NCI-H526 (cell line): ENCODE measurements at regions not wholly inside any gene's neighbourhood (a gene's known extent, or its start where the extent isn't known, plus 50 kb on each side); places are given as distances from the start of the nearest gene placed in this dataset.
"Not testable (repeated sequence)": the region's sequence is repeated elsewhere in the genome, so short reads cannot be mapped to it uniquely, and the experiment has no call there.

Experiments used
- DNase-seq, 2 experiments: peaks; one replicate each; lab custom pipeline; 2025; lab: John Stamatoyannopoulos, UW

DNA sequence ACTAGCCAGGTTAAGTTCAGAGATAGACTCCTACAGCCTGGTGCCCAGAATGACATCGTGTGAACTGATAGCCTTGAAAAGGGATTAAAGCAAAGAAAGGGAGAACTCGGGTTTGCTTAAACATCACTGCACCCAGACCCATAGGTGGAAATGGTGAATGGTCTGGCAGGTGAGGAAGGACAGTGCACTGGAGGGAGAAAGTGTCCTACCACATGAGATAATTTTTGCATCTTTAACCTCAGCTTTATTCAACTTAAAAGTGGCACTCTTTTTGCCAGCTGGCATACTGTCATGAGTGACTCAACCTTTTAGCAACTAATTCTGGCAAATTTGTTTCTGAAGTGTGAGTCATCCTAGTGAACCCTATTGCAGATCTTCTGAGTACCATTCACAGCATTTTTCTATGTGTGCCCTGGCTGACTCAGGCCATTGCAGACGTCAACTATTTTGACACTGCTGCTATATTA, 53.0 kb upstream of the DAPP1 start:
- no peak for DNase-seq

DNA sequence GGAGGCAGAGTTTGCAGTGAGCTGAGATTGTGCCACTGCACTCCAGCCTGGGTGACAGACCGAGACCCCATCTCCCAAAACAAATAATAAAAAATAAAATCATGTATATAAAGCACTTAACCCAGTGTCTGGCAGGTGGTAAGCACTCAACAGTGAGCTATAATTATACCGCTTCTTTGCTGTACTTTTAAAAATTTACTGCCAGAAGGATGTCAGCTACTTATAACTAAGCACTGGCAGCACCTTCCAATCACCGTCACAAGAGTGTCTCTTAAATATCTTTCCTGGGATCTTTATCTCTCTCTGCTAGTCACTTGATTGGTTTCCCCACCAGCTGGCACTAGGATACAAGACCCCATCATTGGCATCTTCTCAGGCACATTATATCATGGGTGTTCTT, 53.9 kb upstream of the DAPP1 start:
- no peak for DNase-seq

DNA sequence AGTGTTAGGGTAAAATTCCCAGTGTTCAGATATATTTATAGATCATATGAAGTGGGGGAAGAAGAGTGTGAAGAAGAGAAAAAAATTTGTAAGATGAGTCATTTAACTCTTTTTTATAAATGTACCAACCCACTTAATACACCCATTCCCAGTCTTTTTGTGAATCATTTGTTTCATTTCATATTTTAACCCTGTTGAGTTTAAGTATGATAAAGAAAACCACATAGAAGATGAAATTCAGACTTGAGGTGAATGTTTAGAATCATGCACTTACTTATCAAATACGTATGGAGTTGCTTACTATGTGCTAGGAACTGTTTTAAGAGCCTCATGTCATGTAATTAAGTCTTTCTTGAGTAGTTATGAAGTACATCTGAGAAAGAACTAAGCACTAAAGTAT, 56.6 kb upstream of the DAPP1 start:
- DNase-seq, result no peak

DNA sequence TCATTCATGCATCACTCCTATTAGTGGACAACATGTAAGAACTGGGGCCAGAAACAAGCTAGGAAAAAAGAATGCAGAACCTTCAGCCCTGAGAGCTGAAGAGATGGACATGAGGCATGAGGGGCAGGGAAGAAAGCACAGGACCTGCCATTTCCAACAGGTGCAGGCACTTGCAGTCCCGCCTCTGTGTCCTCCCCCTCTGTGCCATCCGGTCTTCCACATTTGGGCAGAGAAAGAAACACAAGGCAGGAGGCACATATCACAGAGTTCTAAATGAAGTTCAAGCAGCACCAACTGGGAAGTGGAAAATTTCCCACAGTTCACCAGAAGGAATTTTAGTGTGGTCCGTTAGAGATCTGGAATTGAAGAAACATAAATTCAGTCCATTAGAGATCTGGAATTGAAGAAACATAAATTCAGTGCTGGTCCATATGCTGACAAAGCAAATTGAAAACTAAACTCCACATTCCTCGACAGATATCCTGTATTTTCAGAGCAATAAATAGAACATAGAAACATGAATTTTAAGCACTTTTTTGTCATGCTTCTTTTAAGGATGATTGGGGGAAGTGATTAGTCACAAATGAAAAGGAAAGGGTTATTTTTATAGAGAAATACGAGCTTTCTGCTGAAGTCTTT, 57.2 kb upstream of the DAPP1 start:
- DNase-seq, result no peak

DNA sequence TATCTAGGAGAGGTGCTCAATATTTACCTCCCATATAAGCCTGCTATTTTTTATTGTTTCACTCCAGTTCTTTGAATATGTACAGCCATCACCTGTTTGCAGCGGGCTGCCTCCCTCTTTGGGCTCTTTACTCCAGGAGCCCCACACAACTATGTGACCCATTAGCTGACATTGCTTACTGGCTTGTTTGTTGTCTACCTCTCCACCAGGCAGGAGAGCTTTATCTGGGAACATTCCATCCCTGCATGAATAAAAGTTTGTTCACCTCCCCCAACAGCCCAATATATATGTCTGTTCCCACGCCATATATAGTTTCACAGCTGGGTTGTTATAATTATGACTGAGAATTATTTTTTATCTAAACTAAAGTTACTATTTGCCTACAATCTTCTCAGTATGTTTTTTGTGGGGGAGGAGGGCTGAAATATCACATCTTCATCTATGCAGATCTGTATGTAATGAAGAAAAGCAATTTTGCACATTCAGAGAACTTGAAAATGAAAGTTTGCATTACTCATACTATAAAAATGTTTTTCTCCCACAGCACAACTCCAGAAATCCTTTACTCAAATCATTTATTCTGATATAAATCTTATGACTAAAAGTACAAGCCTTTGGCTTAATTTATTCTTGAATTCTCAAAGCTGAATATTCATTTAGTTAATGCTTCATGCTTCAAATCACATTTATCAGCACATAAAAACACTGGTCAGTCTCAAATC, 61.2 kb upstream of the DAPP1 start:
- DNase-seq, result no peak

DNA sequence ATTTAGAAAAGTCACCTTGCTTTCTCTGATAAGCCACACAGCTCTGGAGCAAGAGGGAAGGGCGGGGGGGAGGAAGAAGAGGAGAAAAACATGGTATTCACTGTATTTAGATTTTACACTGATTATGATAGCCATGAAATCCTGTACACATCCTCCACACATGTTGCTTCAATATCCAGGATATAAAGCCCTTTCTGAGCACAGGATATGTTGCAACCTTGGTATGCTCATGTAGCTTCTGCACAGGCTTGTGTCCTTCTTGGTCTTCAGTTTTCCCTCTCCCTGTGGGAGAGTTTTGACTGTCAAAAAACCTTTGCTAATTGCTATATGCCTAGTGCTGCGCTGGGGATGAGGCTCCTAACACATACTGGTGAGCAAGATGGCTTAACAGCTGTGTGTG, 61.9 kb upstream of the DAPP1 start:
- DNase-seq, result no peak

DNA sequence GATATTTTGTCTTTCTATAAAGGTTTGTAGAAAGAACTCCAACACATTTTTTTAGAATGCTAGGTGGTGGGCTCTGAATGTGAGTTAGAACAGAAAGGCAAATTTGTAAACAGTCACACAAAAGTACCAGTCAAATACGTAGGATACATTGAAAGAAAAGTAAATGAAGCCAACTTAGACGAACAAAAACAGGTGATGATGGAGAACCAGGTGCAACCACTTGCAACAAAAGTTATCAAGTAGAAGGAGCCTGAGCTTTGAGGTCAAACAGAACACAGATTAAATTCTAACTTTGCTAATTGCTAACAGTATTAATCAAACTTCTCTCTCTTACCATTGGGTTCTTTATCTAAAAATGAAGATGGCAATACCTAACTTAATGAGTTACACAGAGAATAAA, 62.7 kb upstream of the DAPP1 start:
- no peak for DNase-seq

DNA sequence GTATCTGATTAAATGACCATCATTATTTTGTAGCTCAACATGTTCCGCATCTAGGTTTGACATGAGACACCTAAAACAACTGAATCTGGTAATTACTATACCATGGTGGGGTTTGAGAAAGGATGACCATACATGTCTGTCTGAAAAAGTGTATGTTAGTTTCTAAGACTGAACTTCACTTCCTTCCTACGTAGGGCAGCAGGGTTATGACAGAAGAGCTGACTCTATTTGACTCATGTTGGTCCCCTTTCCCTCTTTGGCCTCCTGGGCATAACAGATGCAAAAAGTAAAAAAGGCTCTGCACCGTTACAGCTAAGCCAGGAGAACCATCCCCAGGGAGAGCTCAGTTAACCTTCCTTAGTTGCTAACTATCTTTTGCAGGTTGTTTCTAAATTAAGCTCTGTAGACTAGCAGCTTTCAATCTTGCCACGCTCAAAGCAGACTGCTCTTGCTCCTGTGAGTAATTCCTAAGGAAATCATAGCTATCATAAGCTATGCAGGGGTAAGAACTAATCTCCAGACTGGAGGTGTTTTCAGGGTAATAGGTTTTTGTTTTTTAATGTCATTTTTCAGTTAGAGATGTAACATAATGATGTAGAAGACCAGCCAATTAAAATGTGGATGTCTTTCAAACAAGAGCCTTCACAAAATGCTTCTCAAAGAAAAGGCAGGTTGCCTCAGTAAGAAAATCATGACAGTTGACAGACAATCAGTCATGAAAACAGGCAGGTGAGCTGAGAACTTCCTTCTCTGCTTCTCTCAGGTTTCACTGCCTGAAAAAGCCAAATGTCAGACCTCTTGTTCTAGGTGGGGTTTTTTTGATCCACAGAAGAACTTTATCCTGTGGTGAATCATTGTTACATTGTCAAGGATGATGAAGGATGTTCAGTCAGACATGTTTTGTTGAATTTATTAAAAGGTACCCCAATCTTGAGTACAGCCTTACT, 66.9 kb upstream of the DAPP1 start:
- no peak for DNase-seq

DNA sequence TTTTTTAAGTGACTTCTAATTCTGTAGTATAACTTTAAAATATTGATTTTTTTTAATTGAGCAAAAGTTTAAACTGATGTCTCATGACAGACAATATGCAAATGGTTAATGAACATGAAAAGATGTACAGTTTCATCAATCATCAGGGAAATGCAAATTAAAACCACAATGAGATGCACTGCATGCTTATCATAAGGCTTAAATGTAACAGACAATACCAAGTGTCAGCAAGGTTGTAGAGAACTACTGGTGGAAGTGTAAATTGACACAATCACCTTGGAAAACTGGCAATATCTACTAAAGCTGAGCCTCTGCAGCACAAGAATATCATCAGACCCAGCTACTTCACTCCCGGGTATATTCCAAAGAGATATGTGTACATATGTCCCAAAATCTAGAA, 70.2 kb upstream of the DAPP1 start:
- no peak for DNase-seq

DNA sequence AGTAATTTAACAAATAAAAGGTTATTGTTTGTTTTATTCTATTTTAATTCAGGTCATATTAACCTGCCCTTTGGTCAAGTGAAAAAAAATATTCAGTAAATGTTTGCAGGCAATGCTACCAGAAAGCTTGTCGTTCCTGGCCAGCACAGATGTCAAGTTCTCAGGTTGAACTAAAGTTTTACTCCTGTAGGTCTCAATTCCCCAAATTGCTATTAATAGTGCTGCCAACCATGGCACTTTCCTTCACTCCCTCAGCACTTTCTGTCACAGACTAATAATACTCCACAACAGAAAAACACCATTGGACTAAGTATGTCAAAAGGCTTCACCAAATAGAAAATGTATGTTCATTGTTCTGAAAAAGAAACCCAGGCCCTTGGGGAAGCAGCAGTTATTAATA, 79.2 kb upstream of the C4orf54 start:
- no peak for DNase-seq

DNA sequence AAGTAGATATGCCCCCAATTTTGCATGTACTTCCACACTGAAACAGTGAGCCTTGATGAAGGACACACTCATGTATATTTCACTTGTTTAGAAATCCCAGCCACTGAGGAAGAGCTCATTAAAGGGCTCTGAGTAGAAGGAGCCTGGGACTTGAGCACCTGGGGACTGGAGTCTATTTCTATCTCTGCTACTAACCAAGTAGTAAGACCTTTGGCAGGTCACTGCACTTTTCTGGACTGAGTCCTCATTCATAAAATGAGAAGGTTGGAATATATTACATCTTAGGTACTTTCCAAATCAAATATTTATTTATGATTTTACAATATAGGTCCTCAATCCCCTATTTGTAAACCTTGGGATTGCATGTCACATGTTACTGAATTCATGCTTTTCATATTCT, 78.2 kb upstream of the C4orf54 start:
- no peak for DNase-seq

DNA sequence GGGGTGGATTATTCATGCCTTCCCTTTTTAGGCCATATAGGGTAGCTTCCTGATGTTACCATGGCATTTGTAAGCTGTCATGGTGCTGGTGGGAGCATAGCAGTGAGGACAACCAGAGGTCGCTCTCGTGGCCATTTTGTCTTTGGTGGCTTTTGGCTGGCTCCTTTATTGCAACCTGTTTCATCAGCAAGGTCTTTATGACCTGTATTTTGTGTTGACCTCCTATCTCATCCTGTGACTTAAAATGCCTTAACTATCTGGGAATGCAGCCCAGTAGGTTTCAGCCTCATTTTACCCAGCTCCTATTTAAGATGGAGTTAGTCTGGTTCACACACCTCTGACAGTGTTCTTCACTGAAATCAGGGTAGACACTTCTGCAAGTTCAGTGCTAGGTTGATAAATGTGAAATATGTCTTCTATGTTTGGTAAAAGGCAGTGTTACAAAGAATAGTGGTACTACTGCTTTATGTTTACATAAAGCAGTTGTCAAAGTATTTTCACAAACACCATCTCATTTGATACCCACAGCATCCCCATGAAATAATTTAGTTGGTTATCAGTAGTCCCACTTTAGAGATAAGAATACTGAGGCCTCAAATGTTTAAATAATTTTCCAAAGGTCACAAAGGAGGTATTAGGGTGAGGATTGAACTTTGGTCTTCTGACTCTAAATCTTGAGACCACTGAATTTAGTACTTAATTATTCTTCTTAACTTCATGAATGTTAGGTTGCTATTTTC, 77.1 kb upstream of the C4orf54 start:
- DNase-seq, result no peak

DNA sequence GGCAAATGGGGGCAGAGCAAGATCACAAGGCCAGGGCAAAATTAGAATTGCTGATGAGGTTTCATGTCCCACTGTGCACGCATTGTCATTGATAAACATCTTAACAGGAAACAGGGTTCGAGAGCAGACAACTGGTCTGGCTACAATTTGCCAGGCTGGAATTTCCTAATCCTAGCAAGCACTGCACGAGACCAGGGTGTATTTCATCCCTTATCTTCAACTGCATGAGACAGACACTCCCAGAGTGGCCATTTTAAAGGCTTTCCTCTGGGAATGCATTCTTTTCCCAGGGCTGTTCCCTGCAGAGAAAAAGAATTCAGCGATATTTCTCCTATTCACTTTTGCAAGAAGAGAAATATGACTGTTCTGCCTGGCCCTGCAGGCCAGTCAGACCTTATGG, 75.8 kb upstream of the C4orf54 start:
- not testable (repeated sequence) for DNase-seq

DNA sequence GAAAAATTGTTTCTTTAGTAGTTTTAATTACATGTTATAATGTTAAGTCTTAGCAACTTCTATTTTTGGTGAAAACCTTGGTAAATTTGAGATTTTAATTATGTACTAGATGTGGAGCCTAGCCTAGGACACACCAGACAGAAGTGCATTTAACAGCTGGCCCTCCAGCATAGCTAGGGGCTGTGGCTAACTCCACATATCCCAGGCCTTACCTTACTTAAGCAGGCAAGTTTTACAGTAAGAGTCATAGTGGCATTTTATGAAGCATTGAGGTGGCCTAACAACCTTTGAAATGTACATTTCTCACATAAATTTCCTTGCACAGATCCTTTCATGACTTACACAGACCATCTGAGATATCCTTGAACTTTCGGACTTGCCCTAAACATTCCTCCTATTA, 71.6 kb upstream of the C4orf54 start:
- no peak for DNase-seq

DNA sequence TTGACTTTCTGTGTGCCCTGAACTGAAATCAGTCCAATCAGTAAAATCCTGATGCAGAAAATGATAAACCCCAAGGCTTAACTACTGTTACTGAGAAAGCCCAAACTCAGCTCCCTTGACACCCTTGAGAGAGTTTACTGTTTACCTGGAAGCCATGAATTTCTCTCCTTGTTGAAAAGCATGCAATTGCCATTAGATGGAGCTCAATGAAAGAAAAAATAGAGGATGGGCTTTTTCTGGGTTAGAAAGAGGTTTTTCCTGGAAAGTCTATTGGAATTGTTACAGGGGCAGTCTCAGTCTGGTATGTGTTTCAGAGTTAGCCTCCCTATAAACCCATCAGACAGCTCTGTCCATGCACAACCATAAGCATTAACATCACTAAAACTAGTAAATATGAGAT, 66.4 kb upstream of the C4orf54 start:
- no peak for DNase-seq

DNA sequence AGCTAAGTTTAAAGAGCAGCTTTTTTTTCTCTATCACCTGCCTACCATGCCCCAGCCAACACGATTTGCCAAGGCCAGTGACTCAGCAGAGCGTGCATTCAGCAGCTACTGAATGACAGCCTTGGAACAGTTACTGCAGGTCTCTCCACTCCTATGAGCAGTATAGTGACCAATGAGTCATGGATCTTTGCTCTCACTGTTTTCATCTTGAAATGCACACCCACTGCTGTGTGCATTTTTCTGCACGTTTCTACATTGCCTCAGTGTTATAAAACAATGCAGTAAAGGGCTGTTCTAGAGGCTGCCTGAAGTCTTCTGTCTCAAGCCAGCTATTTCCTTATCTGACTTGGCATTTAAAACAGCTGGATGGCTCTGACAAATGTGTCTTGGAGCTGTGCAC, 66.0 kb upstream of the C4orf54 start:
- no peak for DNase-seq

DNA sequence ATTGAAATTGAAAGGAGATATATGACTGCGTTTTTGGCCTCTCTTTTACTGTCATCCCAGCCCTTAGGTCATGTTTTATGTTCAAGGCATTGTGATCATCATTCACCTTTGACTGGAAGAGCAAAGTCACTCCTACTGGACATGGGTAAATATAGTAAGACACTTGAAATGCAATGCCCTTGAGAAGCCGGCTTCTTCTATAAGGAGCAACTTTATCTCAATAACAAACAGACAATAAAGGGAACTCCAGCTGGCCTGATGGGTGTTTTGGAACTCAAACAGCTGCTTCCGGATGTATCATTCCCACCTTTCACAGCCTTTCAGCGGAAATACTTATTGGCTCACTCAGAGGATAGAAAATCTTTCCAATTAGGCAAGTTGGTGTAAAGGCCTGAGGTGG, 65.1 kb upstream of the C4orf54 start:
- no peak for DNase-seq

DNA sequence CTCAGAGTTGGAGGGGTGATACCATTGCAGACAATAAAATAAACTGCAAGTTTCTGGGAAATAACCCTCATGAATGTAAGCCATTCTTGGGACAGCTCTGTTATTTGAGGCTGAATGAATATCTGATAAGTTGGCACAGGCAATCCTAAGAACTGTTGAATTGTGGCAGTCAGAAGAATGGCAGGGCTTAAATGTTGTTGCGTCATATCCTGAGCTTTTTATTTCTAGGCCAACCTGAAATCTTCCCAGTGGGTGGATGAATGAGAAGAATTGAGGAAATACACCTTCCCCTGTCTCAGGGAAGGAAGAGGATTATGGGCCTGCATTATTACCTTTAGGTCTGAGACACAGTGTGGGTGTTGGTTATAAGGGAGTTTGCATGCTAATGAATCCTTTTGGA, 64.4 kb upstream of the C4orf54 start:
- DNase-seq, result no peak

DNA sequence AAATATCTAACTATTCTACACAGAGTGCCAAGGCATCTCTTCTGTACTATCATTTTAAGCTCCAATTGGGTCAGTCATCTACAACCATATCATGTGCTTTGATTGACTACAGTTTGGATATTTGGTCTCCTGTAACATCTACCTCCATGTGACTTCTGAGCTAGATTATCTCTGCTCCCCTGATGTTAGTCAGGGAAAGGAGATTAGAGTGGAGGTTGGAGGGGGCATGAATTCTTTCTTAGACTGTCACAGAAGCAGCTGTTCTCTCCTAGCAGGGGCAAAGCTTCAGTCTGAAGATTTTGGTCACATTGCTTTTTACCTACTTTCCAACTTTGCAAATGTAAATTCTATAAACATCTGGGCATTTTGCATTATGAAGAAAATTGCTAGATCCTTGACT, 62.6 kb upstream of the C4orf54 start:
- no peak for DNase-seq

DNA sequence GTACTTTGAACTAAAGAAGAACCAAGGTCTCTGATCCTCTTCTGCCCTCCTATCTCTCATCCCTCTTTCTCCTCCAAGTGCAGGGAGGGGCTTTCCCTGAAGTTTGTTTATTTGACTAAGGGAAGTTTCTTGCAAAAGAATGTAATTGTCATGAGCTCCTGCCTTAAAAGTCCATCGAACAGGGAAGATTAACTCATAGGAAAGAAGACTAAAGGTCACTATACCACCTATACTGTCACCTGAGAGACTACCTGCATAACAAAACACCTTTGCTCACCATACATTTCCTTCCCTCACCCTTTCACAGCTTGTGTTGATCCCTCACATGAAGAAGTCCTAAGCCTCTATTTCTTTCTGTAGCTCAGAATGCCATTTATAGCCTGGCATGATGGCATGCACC, 59.4 kb upstream of the C4orf54 start:
- no peak for DNase-seq

DNA sequence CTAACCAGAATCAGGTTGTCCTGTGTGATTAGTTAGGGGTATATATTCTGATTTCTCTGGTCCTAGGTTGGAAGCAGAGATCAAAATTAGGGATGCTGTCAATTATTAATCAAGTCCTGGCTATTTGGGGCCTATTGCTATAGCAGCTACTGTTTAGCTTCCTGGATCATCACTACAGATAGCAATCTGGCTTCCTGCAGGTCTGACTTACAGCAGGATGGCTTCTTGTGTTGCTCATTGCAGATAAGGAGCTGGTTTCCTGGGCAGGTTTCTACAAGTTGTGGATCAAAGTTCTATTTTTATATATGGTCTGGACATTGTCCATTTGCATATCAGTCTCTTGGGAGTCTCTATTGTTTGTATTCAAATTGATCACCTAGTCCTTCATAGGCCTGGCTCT, 57.7 kb upstream of the C4orf54 start:
- DNase-seq, result peak; percentile 60 to 63

DNA sequence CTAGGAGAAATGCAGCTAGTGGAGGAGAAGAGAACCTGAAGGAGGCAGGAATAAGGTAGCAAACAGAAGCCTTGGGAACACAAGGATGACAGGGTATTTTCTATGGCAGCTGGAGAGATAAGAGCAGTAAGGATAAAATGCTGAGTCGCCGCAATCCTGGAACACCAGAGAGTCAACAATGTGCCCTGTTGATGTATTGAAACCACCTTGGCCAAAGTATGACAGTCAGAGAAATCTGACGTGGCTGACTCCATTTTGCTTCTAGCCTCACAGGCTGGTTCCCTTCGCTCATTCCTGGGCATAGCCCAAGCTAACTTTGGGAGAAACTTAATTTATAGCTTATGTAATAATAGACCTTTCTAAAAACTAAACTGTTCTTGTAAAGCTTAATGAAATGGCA, 56.6 kb upstream of the C4orf54 start:
- no peak for DNase-seq
